ENCODE measurements at regions not wholly inside any gene's neighbourhood (a gene's known extent, or its start where the extent isn't known, plus 50 kb on each side); places are given as distances from the start of the nearest gene placed in this dataset.

GRCh38 chr14:34228650-34228976, 233.4 kb downstream of the SPTSSA start:
- Histone ChIP-seq H3K27me3 (replicated peaks in 2 of 5; ENCODE audit: control insufficient read depth in 4 of 5, insufficient read depth in 5 of 5, low read length in 4 of 5) (peaks cover 0 to 19% (median 6%) of the 10 kb centered on the region in 5 experiments), H3K27ac (ENCODE audit: insufficient read depth in 1 of 2, low read depth in 1 of 2, low read length in 2 of 2, poor library complexity in 1 of 2, severe bottlenecking in 2 of 2) (no peak overlapping the region), H3K4me3 (ENCODE audit: control insufficient read depth in 1 of 7, extremely low read depth in 1 of 7, insufficient read depth in 4 of 7, low read depth in 2 of 7, low read length in 6 of 7) (no peak overlapping the region), H3K36me3 (ENCODE audit: control insufficient read depth in 4 of 4, insufficient read depth in 4 of 4, low read length in 3 of 4) (no peaks in the 10 kb centered on the region), H3K9me3 (ENCODE audit: control extremely low read depth in 1 of 5, control insufficient read depth in 4 of 5, insufficient read depth in 2 of 5, low read depth in 1 of 5, low read length in 4 of 5) (no peaks in the 10 kb centered on the region), H3K4me1 (ENCODE audit: control extremely low read depth in 1 of 4, control insufficient read depth in 4 of 4, insufficient read depth in 4 of 4, low read length in 3 of 4) (peaks cover 0 to 3% (median 0%) of the 10 kb centered on the region in 4 experiments)
- POLR2A ChIA-PET = no interaction called here
- CTCF ChIA-PET = interaction anchor here (0.6 to 2.7 kb wide), 10 partner anchors 13 to 436 kb away, joined by 3 to 11 read pairs (median 4); no protein-coding TSS in a partner anchor
- no peak for DNase-seq
- 99% methylated on average over 5 of the region's 5 CpGs for WGBS (ENCODE audit: insufficient coverage)

- DNase-seq = peak; percentile 28 to 62 (median 56)
- CTCF ChIA-PET = interaction anchor here (0.6 to 2.7 kb wide), 10 partner anchors 12 to 435 kb away, joined by 3 to 11 read pairs (median 4); no protein-coding TSS in a partner anchor
Observed at GRCh38 chr14:34227834-34228649, 234.0 kb downstream of the SPTSSA start.

GRCh38 chr14:34224221-34224620, 237.8 kb downstream of the SPTSSA start:
- peaks cover 0 to 3% (median 0%) of the 10 kb centered on the region in 4 experiments for H3K4me1 ChIP-seq (ENCODE audit: control extremely low read depth in 1 of 4, control insufficient read depth in 4 of 4, insufficient read depth in 4 of 4, low read length in 3 of 4)
- peaks cover 0 to 43% (median 17%) of the 10 kb centered on the region in 5 experiments for H3K27me3 ChIP-seq (replicated peaks in 2 of 5; ENCODE audit: control insufficient read depth in 4 of 5, insufficient read depth in 5 of 5, low read length in 4 of 5)
- ChIA-PET CTCF (interaction anchor here (2.0 kb wide), 1 partner anchor 384 kb away, joined by 6 read pairs; no protein-coding TSS in a partner anchor), POLR2A (no interaction called here)
- no peak for DNase-seq
- no peak overlapping the region for H3K27ac ChIP-seq (ENCODE audit: insufficient read depth in 1 of 2, low read depth in 1 of 2, low read length in 2 of 2, poor library complexity in 1 of 2, severe bottlenecking in 2 of 2)
- no peaks in the 10 kb centered on the region for H3K9me3 ChIP-seq (ENCODE audit: control extremely low read depth in 1 of 5, control insufficient read depth in 4 of 5, insufficient read depth in 2 of 5, low read depth in 1 of 5, low read length in 4 of 5)
- no peak overlapping the region for H3K4me3 ChIP-seq (ENCODE audit: control insufficient read depth in 1 of 7, extremely low read depth in 1 of 7, insufficient read depth in 4 of 7, low read depth in 2 of 7, low read length in 6 of 7)
- H3K36me3 ChIP-seq (ENCODE audit: control insufficient read depth in 4 of 4, insufficient read depth in 4 of 4, low read length in 3 of 4) = no peaks in the 10 kb centered on the region

More at GRCh38 chr14:34227834-34228649, 234.0 kb downstream of the SPTSSA start:
- Histone ChIP-seq H3K27ac (ENCODE audit: insufficient read depth in 1 of 2, low read depth in 1 of 2, low read length in 2 of 2, poor library complexity in 1 of 2, severe bottlenecking in 2 of 2) (no peak overlapping the region), H3K4me1 (ENCODE audit: control extremely low read depth in 1 of 4, control insufficient read depth in 4 of 4, insufficient read depth in 4 of 4, low read length in 3 of 4) (peaks cover 0 to 3% (median 0%) of the 10 kb centered on the region in 4 experiments), H3K4me3 (ENCODE audit: control insufficient read depth in 1 of 7, extremely low read depth in 1 of 7, insufficient read depth in 4 of 7, low read depth in 2 of 7, low read length in 6 of 7) (no peak overlapping the region), H3K36me3 (ENCODE audit: control insufficient read depth in 4 of 4, insufficient read depth in 4 of 4, low read length in 3 of 4) (no peaks in the 10 kb centered on the region), H3K27me3 (replicated peaks in 2 of 5; ENCODE audit: control insufficient read depth in 4 of 5, insufficient read depth in 5 of 5, low read length in 4 of 5) (peaks cover 0 to 23% (median 9%) of the 10 kb centered on the region in 5 experiments), H3K9me3 (ENCODE audit: control extremely low read depth in 1 of 5, control insufficient read depth in 4 of 5, insufficient read depth in 2 of 5, low read depth in 1 of 5, low read length in 4 of 5) (no peaks in the 10 kb centered on the region)
- WGBS (ENCODE audit: insufficient coverage) = 40% methylated on average over 21 of the region's 22 CpGs
- POLR2A ChIA-PET = no interaction called here

GRCh38 chr14:34223373-34224148, 238.5 kb downstream of the SPTSSA start:
- WGBS (ENCODE audit: insufficient coverage) = 100% methylated on average over 2 of the region's 3 CpGs

GRCh38 chr14:34222867-34223266, 239.2 kb downstream of the SPTSSA start:
- H3K4me1 ChIP-seq (ENCODE audit: control extremely low read depth in 1 of 4, control insufficient read depth in 4 of 4, insufficient read depth in 4 of 4, low read length in 3 of 4) = peaks cover 0 to 1% (median 0%) of the 10 kb centered on the region in 4 experiments
- ChIA-PET CTCF (interaction anchor here (1.3 kb wide), 1 partner anchor 374 kb away, joined by 4 read pairs; no protein-coding TSS in a partner anchor), POLR2A (no interaction called here)
- H3K36me3 ChIP-seq (ENCODE audit: control insufficient read depth in 4 of 4, insufficient read depth in 4 of 4, low read length in 3 of 4) = no peaks in the 10 kb centered on the region
- no peaks in the 10 kb centered on the region for H3K9me3 ChIP-seq (ENCODE audit: control extremely low read depth in 1 of 5, control insufficient read depth in 4 of 5, insufficient read depth in 2 of 5, low read depth in 1 of 5, low read length in 4 of 5)
- peaks cover 0 to 43% (median 16%) of the 10 kb centered on the region in 5 experiments for H3K27me3 ChIP-seq (replicated peaks in 2 of 5; ENCODE audit: control insufficient read depth in 4 of 5, insufficient read depth in 5 of 5, low read length in 4 of 5)
- H3K27ac ChIP-seq (ENCODE audit: insufficient read depth in 1 of 2, low read depth in 1 of 2, low read length in 2 of 2, poor library complexity in 1 of 2, severe bottlenecking in 2 of 2) = no peak overlapping the region
- DNase-seq = no peak
- 100% methylated on average over 2 of the region's 6 CpGs for WGBS (ENCODE audit: insufficient coverage)
- no peak overlapping the region for H3K4me3 ChIP-seq (ENCODE audit: control insufficient read depth in 1 of 7, extremely low read depth in 1 of 7, insufficient read depth in 4 of 7, low read depth in 2 of 7, low read length in 6 of 7)

More at GRCh38 chr14:34223373-34224148, 238.5 kb downstream of the SPTSSA start:
- H3K4me1 ChIP-seq (ENCODE audit: control extremely low read depth in 1 of 4, control insufficient read depth in 4 of 4, insufficient read depth in 4 of 4, low read length in 3 of 4) = peaks cover 0 to 3% (median 0%) of the 10 kb centered on the region in 4 experiments
- no peaks in the 10 kb centered on the region for H3K9me3 ChIP-seq (ENCODE audit: control extremely low read depth in 1 of 5, control insufficient read depth in 4 of 5, insufficient read depth in 2 of 5, low read depth in 1 of 5, low read length in 4 of 5)
- no peak overlapping the region for H3K27ac ChIP-seq (ENCODE audit: insufficient read depth in 1 of 2, low read depth in 1 of 2, low read length in 2 of 2, poor library complexity in 1 of 2, severe bottlenecking in 2 of 2)
- CTCF ChIA-PET = interaction anchor here (2.0 kb wide), 1 partner anchor 383 kb away, joined by 6 read pairs; no protein-coding TSS in a partner anchor
- POLR2A ChIA-PET = no interaction called here
- DNase-seq = no peak
- H3K4me3 ChIP-seq (ENCODE audit: control insufficient read depth in 1 of 7, extremely low read depth in 1 of 7, insufficient read depth in 4 of 7, low read depth in 2 of 7, low read length in 6 of 7) = no peak overlapping the region
- H3K27me3 ChIP-seq (replicated peaks in 2 of 5; ENCODE audit: control insufficient read depth in 4 of 5, insufficient read depth in 5 of 5, low read length in 4 of 5) = peaks cover 0 to 43% (median 17%) of the 10 kb centered on the region in 5 experiments
- H3K36me3 ChIP-seq (ENCODE audit: control insufficient read depth in 4 of 4, insufficient read depth in 4 of 4, low read length in 3 of 4) = no peaks in the 10 kb centered on the region

- H3K9me3 ChIP-seq (ENCODE audit: control extremely low read depth in 1 of 5, control insufficient read depth in 4 of 5, insufficient read depth in 2 of 5, low read depth in 1 of 5, low read length in 4 of 5) = no peaks in the 10 kb centered on the region
- no peaks in the 10 kb centered on the region for H3K36me3 ChIP-seq (ENCODE audit: control insufficient read depth in 4 of 4, insufficient read depth in 4 of 4, low read length in 3 of 4)
- 100% methylated on average over 1 of the region's 3 CpGs for WGBS (ENCODE audit: insufficient coverage)
- no peaks in the 10 kb centered on the region for H3K4me1 ChIP-seq (ENCODE audit: control extremely low read depth in 1 of 4, control insufficient read depth in 4 of 4, insufficient read depth in 4 of 4, low read length in 3 of 4)
- peaks cover 0 to 39% (median 13%) of the 10 kb centered on the region in 5 experiments for H3K27me3 ChIP-seq (replicated peaks in 2 of 5; ENCODE audit: control insufficient read depth in 4 of 5, insufficient read depth in 5 of 5, low read length in 4 of 5)
- H3K4me3 ChIP-seq (ENCODE audit: control insufficient read depth in 1 of 7, extremely low read depth in 1 of 7, insufficient read depth in 4 of 7, low read depth in 2 of 7, low read length in 6 of 7) = no peak overlapping the region
- POLR2A ChIA-PET = no interaction called here
- H3K27ac ChIP-seq (ENCODE audit: insufficient read depth in 1 of 2, low read depth in 1 of 2, low read length in 2 of 2, poor library complexity in 1 of 2, severe bottlenecking in 2 of 2) = no peak overlapping the region
- no peak for DNase-seq
- CTCF ChIA-PET = interaction anchor here (0.9 to 1.4 kb wide), 4 partner anchors 124 to 382 kb away, joined by 3 to 4 read pairs (median 3); no protein-coding TSS in a partner anchor
Observed at GRCh38 chr14:34222122-34222521, 239.9 kb downstream of the SPTSSA start.

All from common myeloid progenitor, CD34-positive (primary cell).